Left ventricle myocardium inferior (tissue), 1 donor: ENCODE measurements at regions not wholly inside any gene's neighbourhood (a gene's known extent, or its start where the extent isn't known, plus 50 kb on each side); places are given as distances from the start of the nearest gene placed in this dataset.
"Not testable (repeated sequence)": the region's sequence is repeated elsewhere in the genome, so short reads cannot be mapped to it uniquely, and the experiment has no call there.

Experiments used
- DNase-seq: peaks from one replicate; pipeline ENCODE4 v3.0.0-alpha.2; 2020
- H3K27ac ChIP-seq: fragments of 200-600 bp; replicated peaks from 2 replicates; pipeline ENCODE4 v1.8.0; 2021
- H3K27me3 ChIP-seq: fragments of 200-600 bp; 2 replicates; pipeline ENCODE4 v1.8.0; 2021; ENCODE audit warnings: low read depth
- H3K36me3 ChIP-seq: fragments of 200-600 bp; 2 replicates; pipeline ENCODE4 v1.8.0; 2021
- H3K4me1 ChIP-seq: fragments of 200-600 bp; 2 replicates; pipeline ENCODE4 v1.8.0; 2021
- H3K4me3 ChIP-seq: fragments of 200-600 bp; 2 replicates; pipeline ENCODE4 v1.8.0; 2021; ENCODE audit warnings: mild to moderate bottlenecking, moderate library complexity
- H3K9me3 ChIP-seq: fragments of 200-600 bp; replicated peaks from 2 replicates; pipeline ENCODE4 v1.8.0; 2021
- CTCF ChIP-seq: fragments of 200-600 bp; IDR thresholded peaks from 2 replicates; pipeline ENCODE4 v1.8.0; 2021; ENCODE audit warnings: antibody characterized with exemption, mild to moderate bottlenecking, borderline replicate concordance
- intact Hi-C: fragments of 100-400 bp; cut with micrococcal nuclease; formaldehyde crosslinking; loops from one replicate; pipeline ENCODE4 v1.11.0; 2022
- donor health status: DM: no; HTN: yes; CAD: no; lungs with severe emphysema.

- Histone ChIP-seq H3K9me3 (no peaks in the 10 kb centered on the region), H3K27me3 (peaks cover 4% of the 10 kb centered on the region), H3K4me1 (no peaks in the 10 kb centered on the region), H3K27ac (no peak overlapping the region), H3K36me3 (no peaks in the 10 kb centered on the region), H3K4me3 (no peak overlapping the region)
- intact Hi-C loops, result no loop called here
- DNase-seq, result no peak
- TF ChIP-seq CTCF, result no peak
Observed at GRCh38 chr18:27541293-27541692, 356.2 kb upstream of the CHST9 start.

- Histone ChIP-seq H3K4me1 (no peaks in the 10 kb centered on the region), H3K27ac (no peak overlapping the region), H3K27me3 (peaks cover 4% of the 10 kb centered on the region), H3K36me3 (no peaks in the 10 kb centered on the region), H3K9me3 (no peaks in the 10 kb centered on the region), H3K4me3 (no peak overlapping the region)
- intact Hi-C loops, result no loop called here
- no peak for TF ChIP-seq CTCF
- no peak for DNase-seq
Observed at GRCh38 chr18:27540111-27540510, 355.0 kb upstream of the CHST9 start.

- Histone ChIP-seq H3K36me3 (no peaks in the 10 kb centered on the region), H3K4me3 (no peak overlapping the region), H3K9me3 (peaks cover 10% of the 10 kb centered on the region), H3K27me3 (peaks cover 14% of the 10 kb centered on the region), H3K27ac (no peak overlapping the region), H3K4me1 (no peaks in the 10 kb centered on the region)
- intact Hi-C loops, result no loop called here
- DNase-seq, result no peak
- TF ChIP-seq CTCF, result no peak
Observed at GRCh38 chr18:27528925-27529521, 343.9 kb upstream of the CHST9 start.

GRCh38 chr18:27527856-27528255 is 342.7 kb upstream of the CHST9 start:
- H3K27ac ChIP-seq, result no peak overlapping the region
- H3K36me3 ChIP-seq, result no peaks in the 10 kb centered on the region
- no peak for DNase-seq
- H3K9me3 ChIP-seq, result peaks cover 10% of the 10 kb centered on the region
- H3K4me1 ChIP-seq, result no peaks in the 10 kb centered on the region
- H3K4me3 ChIP-seq, result no peak overlapping the region
- H3K27me3 ChIP-seq, result peaks cover 14% of the 10 kb centered on the region
- intact Hi-C loops, result no loop called here
- TF ChIP-seq CTCF, result no peak

GRCh38 chr18:27520401-27520800 is 335.3 kb upstream of the CHST9 start:
- Histone ChIP-seq H3K9me3 (peaks cover 6% of the 10 kb centered on the region), H3K4me1 (no peaks in the 10 kb centered on the region), H3K36me3 (no peaks in the 10 kb centered on the region), H3K27me3 (no peaks in the 10 kb centered on the region), H3K27ac (no peak overlapping the region), H3K4me3 (no peak overlapping the region)
- intact Hi-C loops, result no loop called here
- TF ChIP-seq CTCF, result no peak
- DNase-seq, result no peak

- H3K4me3 ChIP-seq, H3K36me3 ChIP-seq, intact Hi-C loops, H3K27ac ChIP-seq, H3K27me3 ChIP-seq, DNase-seq, H3K4me1 ChIP-seq: not testable (repeated sequence)
- H3K9me3 ChIP-seq, result peaks cover 15% of the 10 kb centered on the region
Observed at GRCh38 chr18:27510036-27510633, 325.0 kb upstream of the CHST9 start.
